ENCODE measurements at regions not wholly inside any gene's neighbourhood (a gene's known extent, or its start where the extent isn't known, plus 50 kb on each side); places are given as distances from the start of the nearest gene placed in this dataset.
"Not testable (repeated sequence)": the region's sequence is repeated elsewhere in the genome, so short reads cannot be mapped to it uniquely, and the experiment has no call there.

DNA sequence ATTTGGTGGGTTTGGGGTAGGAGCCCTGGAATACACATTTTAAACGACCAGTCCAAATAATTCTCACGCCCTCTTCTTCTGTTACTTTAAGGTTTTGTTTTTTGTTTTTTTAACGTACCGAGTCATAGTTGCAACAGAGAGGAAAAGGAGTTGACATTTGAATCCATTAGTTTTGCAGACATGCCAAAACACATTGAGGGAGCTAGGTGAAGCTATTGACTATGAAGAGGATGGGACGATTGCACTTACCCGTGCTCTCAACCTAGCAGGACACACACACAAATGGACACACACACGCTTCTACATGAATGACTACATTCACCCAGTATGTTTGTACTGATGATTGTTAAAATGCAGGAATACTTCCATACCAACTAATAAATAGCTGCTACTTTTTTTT lies 54.3 kb upstream of the CIT start:
- no peak overlapping the region for H3K4me3 ChIP-seq (ENCODE audit: insufficient read depth, low read length, poor library complexity, severe bottlenecking)
- no peak overlapping the region for H3K4me2 ChIP-seq (ENCODE audit: low read depth, low read length, poor library complexity, severe bottlenecking)
- no peak overlapping the region for H3K27ac ChIP-seq (ENCODE audit: low read depth, low read length)
- H3K36me3 ChIP-seq (ENCODE audit: low read length), result no peaks in the 10 kb centered on the region
- H3F3A ChIP-seq (ENCODE audit: insufficient read depth), result no peaks in the 10 kb centered on the region
- no peaks in the 10 kb centered on the region for H3K9me2 ChIP-seq (replicated peaks; ENCODE audit: insufficient read depth, low read length)
- no peaks in the 10 kb centered on the region for H4K20me1 ChIP-seq (ENCODE audit: low read depth, low read length)
- H3K27me3 ChIP-seq (ENCODE audit: low read length), result no peaks in the 10 kb centered on the region
- H2AFZ ChIP-seq (ENCODE audit: low read depth, low read length, severe bottlenecking), result no peak overlapping the region
- TF ChIP-seq, protein P1, sequence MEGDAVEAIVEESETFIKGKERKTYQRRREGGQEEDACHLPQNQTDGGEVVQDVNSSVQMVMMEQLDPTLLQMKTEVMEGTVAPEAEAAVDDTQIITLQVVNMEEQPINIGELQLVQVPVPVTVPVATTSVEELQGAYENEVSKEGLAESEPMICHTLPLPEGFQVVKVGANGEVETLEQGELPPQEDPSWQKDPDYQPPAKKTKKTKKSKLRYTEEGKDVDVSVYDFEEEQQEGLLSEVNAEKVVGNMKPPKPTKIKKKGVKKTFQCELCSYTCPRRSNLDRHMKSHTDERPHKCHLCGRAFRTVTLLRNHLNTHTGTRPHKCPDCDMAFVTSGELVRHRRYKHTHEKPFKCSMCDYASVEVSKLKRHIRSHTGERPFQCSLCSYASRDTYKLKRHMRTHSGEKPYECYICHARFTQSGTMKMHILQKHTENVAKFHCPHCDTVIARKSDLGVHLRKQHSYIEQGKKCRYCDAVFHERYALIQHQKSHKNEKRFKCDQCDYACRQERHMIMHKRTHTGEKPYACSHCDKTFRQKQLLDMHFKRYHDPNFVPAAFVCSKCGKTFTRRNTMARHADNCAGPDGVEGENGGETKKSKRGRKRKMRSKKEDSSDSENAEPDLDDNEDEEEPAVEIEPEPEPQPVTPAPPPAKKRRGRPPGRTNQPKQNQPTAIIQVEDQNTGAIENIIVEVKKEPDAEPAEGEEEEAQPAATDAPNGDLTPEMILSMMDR (IDR thresholded peaks at IDR 0.05; ENCODE audit: insufficient read depth, low read length, poor library complexity, severe bottlenecking), result no peak
- TF ChIP-seq EZH2phosphoT487 (conservative IDR thresholded peaks at IDR 0.05; ENCODE audit: low read length), result no peak
- no peaks in the 10 kb centered on the region for H3K9me3 ChIP-seq (ENCODE audit: insufficient read depth, low read length)
- no peak overlapping the region for H3K9ac ChIP-seq (ENCODE audit: low read length)
- no peaks in the 10 kb centered on the region for H3K79me2 ChIP-seq (ENCODE audit: insufficient read depth, low read length)

DNA sequence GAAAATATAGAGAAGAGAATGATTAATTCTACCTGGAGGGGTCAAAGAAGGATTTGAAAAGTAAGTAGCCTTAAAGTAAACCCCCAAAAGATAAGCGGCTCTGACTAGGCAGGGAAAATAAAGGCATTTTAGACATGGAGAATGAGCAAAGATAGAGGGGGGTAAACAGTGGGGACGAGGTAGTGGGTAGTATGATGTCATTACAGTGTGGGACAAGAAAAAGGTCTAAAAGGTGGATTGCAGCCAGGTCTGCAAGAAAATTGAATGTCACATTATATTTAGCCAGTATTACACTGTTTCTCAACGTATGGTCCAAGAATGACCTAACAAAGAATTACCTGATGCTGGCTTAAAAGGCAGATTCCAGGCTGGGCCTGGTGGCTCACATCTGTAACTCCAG lies 55.8 kb upstream of the CIT start:
- H3K27me3 ChIP-seq (ENCODE audit: low read length), result no peaks in the 10 kb centered on the region
- no peak overlapping the region for H3K27ac ChIP-seq (ENCODE audit: low read depth, low read length)
- no peak overlapping the region for H3K4me2 ChIP-seq (ENCODE audit: low read depth, low read length, poor library complexity, severe bottlenecking)
- H3K9me2 ChIP-seq (replicated peaks; ENCODE audit: insufficient read depth, low read length), result no peaks in the 10 kb centered on the region
- no peaks in the 10 kb centered on the region for H3F3A ChIP-seq (ENCODE audit: insufficient read depth)
- TF ChIP-seq, protein P1 (IDR thresholded peaks at IDR 0.05; ENCODE audit: insufficient read depth, low read length, poor library complexity, severe bottlenecking), result no peak
- no peak for TF ChIP-seq EZH2phosphoT487 (conservative IDR thresholded peaks at IDR 0.05; ENCODE audit: low read length)
- no peak overlapping the region for H3K4me3 ChIP-seq (ENCODE audit: insufficient read depth, low read length, poor library complexity, severe bottlenecking)
- no peaks in the 10 kb centered on the region for H4K20me1 ChIP-seq (ENCODE audit: low read depth, low read length)
- H2AFZ ChIP-seq (ENCODE audit: low read depth, low read length, severe bottlenecking), result no peak overlapping the region
- H3K9ac ChIP-seq (ENCODE audit: low read length), result no peak overlapping the region
- no peaks in the 10 kb centered on the region for H3K79me2 ChIP-seq (ENCODE audit: insufficient read depth, low read length)
- H3K9me3 ChIP-seq (ENCODE audit: insufficient read depth, low read length), result no peaks in the 10 kb centered on the region
- no peaks in the 10 kb centered on the region for H3K36me3 ChIP-seq (ENCODE audit: low read length)

DNA sequence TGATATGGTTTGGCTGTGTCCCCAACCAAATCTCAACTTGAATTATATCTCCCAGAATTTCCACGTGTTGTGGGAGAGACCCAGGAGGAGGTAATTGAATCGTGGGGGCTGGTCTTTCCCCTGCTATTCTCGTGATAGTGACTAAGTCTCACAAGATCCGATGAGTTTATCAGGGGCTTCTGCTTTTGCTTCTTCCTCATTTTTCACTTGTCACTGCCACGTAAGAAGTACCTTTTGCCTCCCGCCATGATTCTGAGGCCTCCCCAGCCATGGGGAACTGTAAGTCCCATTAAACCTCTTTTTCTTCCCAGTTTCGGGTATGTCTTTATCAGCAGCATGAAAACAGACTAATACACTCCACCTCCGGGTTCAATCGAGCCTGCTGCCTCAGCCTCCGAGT lies 54.3 kb upstream of the BICDL1 start:
- not testable (repeated sequence) for H3K9ac ChIP-seq (ENCODE audit: low read length); H3K27me3 ChIP-seq (ENCODE audit: low read length); H3K9me2 ChIP-seq (replicated peaks; ENCODE audit: insufficient read depth, low read length); H3K27ac ChIP-seq (ENCODE audit: low read depth, low read length); H2AFZ ChIP-seq (ENCODE audit: low read depth, low read length, severe bottlenecking); H4K20me1 ChIP-seq (ENCODE audit: low read depth, low read length); H3F3A ChIP-seq (ENCODE audit: insufficient read depth); H3K79me2 ChIP-seq (ENCODE audit: insufficient read depth, low read length); H3K4me3 ChIP-seq (ENCODE audit: insufficient read depth, low read length, poor library complexity, severe bottlenecking); H3K36me3 ChIP-seq (ENCODE audit: low read length); H3K9me3 ChIP-seq (ENCODE audit: insufficient read depth, low read length); H3K4me2 ChIP-seq (ENCODE audit: low read depth, low read length, poor library complexity, severe bottlenecking)

DNA sequence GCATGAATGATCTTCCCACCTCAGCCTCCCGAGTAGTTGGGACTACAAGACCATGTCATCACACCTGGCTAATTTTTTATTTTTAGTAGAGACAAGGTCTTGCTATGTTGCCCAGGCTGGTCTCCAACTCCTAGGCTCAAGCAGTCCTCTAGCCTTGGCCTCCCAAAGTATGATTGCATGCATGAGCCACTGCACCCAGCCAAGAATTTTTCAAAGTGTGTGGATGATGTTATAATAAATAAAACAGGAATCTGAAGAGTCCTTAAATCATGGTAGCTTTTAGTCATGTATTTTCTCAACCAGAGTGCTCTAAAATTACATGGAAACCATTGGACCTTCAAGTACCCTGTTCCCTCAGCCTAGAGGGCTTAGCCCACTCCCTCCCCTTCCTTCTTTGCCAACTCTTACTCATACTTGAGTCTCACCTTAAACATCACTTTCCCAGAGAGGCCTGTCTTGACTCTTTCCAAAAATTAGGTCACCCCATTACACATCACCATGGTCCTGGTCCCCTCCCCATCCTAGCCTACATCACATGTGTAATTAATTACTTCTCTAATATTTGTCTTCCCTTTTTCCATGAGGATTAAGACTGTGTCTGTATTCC lies 52.2 kb upstream of the BICDL1 start:
- Histone ChIP-seq H3K4me2 (ENCODE audit: low read depth, low read length, poor library complexity, severe bottlenecking) (no peak overlapping the region), H3K4me3 (ENCODE audit: insufficient read depth, low read length, poor library complexity, severe bottlenecking) (no peak overlapping the region), H3K79me2 (ENCODE audit: insufficient read depth, low read length) (no peaks in the 10 kb centered on the region), H3K9me2 (replicated peaks; ENCODE audit: insufficient read depth, low read length) (no peaks in the 10 kb centered on the region), H3K9ac (ENCODE audit: low read length) (no peak overlapping the region), H3F3A (ENCODE audit: insufficient read depth) (no peaks in the 10 kb centered on the region), H3K36me3 (ENCODE audit: low read length) (no peaks in the 10 kb centered on the region), H4K20me1 (ENCODE audit: low read depth, low read length) (no peaks in the 10 kb centered on the region), H3K27me3 (ENCODE audit: low read length) (no peaks in the 10 kb centered on the region), H3K9me3 (ENCODE audit: insufficient read depth, low read length) (no peaks in the 10 kb centered on the region), H3K27ac (ENCODE audit: low read depth, low read length) (no peak overlapping the region), H2AFZ (ENCODE audit: low read depth, low read length, severe bottlenecking) (no peak overlapping the region)
- TF ChIP-seq, protein P1 (IDR thresholded peaks at IDR 0.05; ENCODE audit: insufficient read depth, low read length, poor library complexity, severe bottlenecking), result no peak
- no peak for TF ChIP-seq EZH2phosphoT487 (conservative IDR thresholded peaks at IDR 0.05; ENCODE audit: low read length)

Measured in SU-DHL-6 (cell line).